Spleen (tissue), 7 donors: ENCODE measurements at regions not wholly inside any gene's neighbourhood (a gene's known extent, or its start where the extent isn't known, plus 50 kb on each side); places are given as distances from the start of the nearest gene placed in this dataset.

Experiments used
- POLR2A ChIP-seq, 3 donors: fragments of 450-650 bp; IDR thresholded peaks; one replicate each; pipeline ENCODE4 v1.5.1; 2017; ENCODE audit warnings: antibody characterized with exemption in 3 of 3, mild to moderate bottlenecking in 1 of 3
- POLR2AphosphoS5 ChIP-seq, 3 donors: sonication (generic); formaldehyde crosslinking; IDR thresholded peaks; one replicate each; pipeline ENCODE4 v1.5.1; 2017; ENCODE audit warnings: antibody characterized with exemption in 3 of 3
- TF ChIP-seq, protein P1 (sequence below), 11 experiments: fragments of 200-600 bp in 7 of 11; fragments of 450-650 bp in 4 of 11; sonication (generic) in 4 of 11; IDR thresholded peaks in 8 of 11; conservative IDR thresholded peaks in 3 of 11; 1 replicate in 7 of 11; 2 replicates in 4 of 11; pipeline versions ENCODE4 v1.4.0 to v1.8.0; 2016 to 2021; ENCODE audit warnings: antibody characterized with exemption in 11 of 11, inconsistent platforms in 4 of 11, mild to moderate bottlenecking in 1 of 11
- donor health status: DM: no; HTN: no; CAD: no; lungs with moderate emphysema.
- donor health status: DM: no; HTN: no; CAD: no.
- donor health status: DM: no; HTN: no; CAD: no.

DNA sequence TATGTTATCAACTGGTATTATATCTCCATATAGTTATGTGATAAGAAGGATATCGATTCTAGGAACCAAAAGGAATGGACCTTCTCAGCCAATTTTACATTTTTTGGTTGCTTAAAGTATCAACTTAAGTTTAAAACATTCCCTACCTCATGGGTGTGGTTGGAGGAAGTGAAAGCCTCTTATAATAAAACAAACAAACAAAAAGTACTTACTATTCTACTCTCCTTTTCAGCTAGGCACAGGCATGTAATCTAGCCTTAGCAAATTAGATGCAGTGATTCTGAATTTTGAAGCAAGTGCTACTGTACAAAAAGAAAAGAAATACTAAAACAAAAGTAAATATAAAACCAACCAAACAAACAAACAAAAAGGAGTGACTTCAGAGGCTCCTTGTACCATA lies 485.4 kb downstream of the C4orf33 start:
- TF ChIP-seq POLR2A (IDR thresholded peaks at IDR 0.05), result no peak
- TF ChIP-seq, protein P1, sequence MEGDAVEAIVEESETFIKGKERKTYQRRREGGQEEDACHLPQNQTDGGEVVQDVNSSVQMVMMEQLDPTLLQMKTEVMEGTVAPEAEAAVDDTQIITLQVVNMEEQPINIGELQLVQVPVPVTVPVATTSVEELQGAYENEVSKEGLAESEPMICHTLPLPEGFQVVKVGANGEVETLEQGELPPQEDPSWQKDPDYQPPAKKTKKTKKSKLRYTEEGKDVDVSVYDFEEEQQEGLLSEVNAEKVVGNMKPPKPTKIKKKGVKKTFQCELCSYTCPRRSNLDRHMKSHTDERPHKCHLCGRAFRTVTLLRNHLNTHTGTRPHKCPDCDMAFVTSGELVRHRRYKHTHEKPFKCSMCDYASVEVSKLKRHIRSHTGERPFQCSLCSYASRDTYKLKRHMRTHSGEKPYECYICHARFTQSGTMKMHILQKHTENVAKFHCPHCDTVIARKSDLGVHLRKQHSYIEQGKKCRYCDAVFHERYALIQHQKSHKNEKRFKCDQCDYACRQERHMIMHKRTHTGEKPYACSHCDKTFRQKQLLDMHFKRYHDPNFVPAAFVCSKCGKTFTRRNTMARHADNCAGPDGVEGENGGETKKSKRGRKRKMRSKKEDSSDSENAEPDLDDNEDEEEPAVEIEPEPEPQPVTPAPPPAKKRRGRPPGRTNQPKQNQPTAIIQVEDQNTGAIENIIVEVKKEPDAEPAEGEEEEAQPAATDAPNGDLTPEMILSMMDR (IDR thresholded peaks at IDR 0.05 in 8 of 11, conservative IDR thresholded peaks at IDR 0.05 in 3 of 11), result no peak
- no peak for TF ChIP-seq POLR2AphosphoS5 (IDR thresholded peaks at IDR 0.05)
